SK-MEL-5 (cell line): ENCODE measurements at regions not wholly inside any gene's neighbourhood (a gene's known extent, or its start where the extent isn't known, plus 50 kb on each side); places are given as distances from the start of the nearest gene placed in this dataset.
"Not testable (repeated sequence)": the region's sequence is repeated elsewhere in the genome, so short reads cannot be mapped to it uniquely, and the experiment has no call there.

Experiments used
- DNase-seq: peaks from one replicate; pipeline ENCODE4 v3.0.0-alpha.2; 2016; ENCODE audit warnings: low read depth, low spot score
- in situ Hi-C: cut with HindIII; loops from 2 replicates; pipeline ENCODE4 v1.10.0; 2016; ENCODE audit warnings: low sequenced_read_pairs, high pct_unique_total_duplicates, low pct_unique_long_range_greater_than_20kb

DNA sequence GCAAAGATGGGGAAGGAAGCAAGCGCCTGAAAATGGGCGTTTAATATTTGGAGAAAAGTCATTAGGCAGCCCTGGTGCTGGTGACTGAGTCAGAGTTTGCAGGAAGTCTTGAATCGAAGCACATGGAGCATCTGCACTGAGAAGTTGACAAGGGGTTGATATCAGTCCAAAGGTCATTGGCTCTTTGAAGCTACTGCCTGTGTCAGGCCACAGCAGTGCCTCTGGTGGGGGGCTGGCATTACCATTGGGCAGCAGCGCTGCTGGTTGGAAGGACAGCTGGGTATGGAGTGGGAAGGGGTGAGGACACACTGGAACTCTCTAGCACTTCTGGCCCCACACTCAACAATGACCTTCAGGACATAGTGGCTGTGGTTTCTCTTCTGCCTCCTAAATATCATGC lies 150.4 kb upstream of the ERCC6L2 start:
- in situ Hi-C loops = no loop called here
- no peak for DNase-seq

DNA sequence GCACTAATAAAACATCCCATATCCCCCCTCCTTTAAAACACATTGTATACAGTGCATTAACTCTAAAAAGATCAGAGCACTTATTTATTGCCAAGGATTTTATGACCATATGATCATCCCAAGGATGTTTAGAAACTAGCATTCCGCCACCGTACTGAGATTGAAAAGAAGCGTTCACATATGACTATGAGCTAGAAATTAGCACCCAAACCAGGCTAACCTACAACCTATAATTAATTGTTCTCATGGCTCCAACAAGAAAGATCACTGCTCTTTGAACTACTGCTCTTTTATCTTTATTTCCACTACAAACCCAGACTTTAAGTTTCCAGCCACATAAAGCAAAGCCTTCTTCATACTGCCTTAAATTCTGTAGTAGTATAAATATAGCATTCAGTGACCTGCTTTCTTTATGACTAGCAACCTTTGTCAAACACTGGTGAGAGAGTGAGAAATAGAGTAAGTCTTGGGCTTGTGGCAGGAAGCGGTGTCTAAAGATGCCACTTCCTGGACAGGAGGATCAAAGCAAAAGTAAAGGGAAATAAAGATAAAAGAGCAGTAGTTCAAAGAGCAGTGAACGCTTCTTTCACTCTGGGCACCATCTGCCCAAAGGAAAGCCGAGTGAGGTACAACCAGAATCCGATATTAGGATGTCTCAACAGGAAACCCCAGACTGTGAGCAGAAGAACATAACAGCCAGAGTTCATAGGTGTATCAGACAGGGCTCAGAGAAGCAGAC lies 151.1 kb upstream of the ERCC6L2 start:
- in situ Hi-C loops = no loop called here
- peak; percentile 48 for DNase-seq

GRCh38 chr9:95722141-95722540 lies 153.3 kb upstream of the ERCC6L2 start:
- in situ Hi-C loops = no loop called here
- peak; percentile 82 for DNase-seq

- no peak for DNase-seq
These were observed 154.4 kb upstream of the ERCC6L2 start for GRCh38 chr9:95721061-95721531.

GRCh38 chr9:95720496-95720895 lies 155.0 kb upstream of the ERCC6L2 start:
- DNase-seq = no peak
- in situ Hi-C loops = no loop called here

More at GRCh38 chr9:95721061-95721531, 154.4 kb upstream of the ERCC6L2 start:
- in situ Hi-C loops = no loop called here

GRCh38 chr9:95719354-95719753 lies 156.1 kb upstream of the ERCC6L2 start:
- no peak for DNase-seq
- in situ Hi-C loops = no loop called here

DNA sequence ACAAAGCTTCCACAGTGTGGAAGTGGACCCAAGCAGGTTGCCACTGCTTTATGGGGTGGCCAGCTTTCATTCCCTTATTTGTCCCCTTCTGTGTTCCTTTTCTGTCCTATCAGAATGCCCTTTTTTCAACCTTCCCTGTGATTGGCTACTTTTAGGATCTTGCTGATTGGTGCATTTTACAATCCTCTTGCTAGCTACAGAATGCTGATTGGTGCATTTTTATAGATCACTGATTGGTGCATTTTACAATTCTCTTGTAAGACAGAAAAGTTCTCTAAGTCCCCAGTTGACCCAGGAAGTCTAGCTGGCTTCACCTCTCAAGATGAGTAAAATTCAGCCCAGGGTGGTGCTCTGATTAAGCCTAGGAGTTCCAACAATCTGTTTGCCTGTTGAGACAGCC lies 157.2 kb upstream of the ERCC6L2 start:
- DNase-seq = no peak
- in situ Hi-C loops = no loop called here

GRCh38 chr9:95715868-95716435 lies 159.5 kb upstream of the ERCC6L2 start:
- in situ Hi-C loops = no loop called here
- DNase-seq = no peak

GRCh38 chr9:95710446-95710845 lies 165.0 kb upstream of the ERCC6L2 start:
- no peak for DNase-seq
- in situ Hi-C loops = no loop called here

GRCh38 chr9:95696701-95697100 lies 178.8 kb upstream of the ERCC6L2 start:
- in situ Hi-C loops = no loop called here
- DNase-seq = no peak

- in situ Hi-C loops = no loop called here
- DNase-seq = no peak
These were observed 174.7 kb upstream of the PTCH1 start for GRCh38 chr9:95691435-95691834.

GRCh38 chr9:95689669-95690068 lies 172.9 kb upstream of the PTCH1 start:
- no peak for DNase-seq
- in situ Hi-C loops = no loop called here

- in situ Hi-C loops = no loop called here
These were observed 167.7 kb upstream of the PTCH1 start for GRCh38 chr9:95684516-95684915.

DNA sequence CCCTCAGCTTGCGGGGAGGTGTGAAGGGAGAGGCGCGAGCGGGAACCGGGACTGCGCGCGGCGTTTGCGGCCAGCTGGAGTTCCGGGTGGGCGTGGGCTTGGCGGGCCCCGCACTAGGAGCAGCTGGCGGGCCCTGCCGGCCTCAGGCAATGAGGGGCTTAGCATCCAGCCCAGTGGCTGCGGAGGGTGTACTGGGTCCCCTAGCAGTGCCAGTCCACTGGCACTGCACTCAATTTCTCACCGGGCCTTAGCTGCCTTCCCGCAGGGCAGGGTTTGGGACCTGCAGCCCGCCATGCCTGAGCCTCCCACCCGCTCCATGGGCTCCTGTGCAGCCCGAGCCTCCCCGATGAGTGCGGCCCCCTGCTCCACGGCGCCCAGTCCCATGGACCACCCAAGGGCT lies 163.5 kb upstream of the PTCH1 start:
- DNase-seq, in situ Hi-C loops: not testable (repeated sequence)

More at GRCh38 chr9:95684516-95684915, 167.7 kb upstream of the PTCH1 start:
- DNase-seq = peak; percentile 68

DNA sequence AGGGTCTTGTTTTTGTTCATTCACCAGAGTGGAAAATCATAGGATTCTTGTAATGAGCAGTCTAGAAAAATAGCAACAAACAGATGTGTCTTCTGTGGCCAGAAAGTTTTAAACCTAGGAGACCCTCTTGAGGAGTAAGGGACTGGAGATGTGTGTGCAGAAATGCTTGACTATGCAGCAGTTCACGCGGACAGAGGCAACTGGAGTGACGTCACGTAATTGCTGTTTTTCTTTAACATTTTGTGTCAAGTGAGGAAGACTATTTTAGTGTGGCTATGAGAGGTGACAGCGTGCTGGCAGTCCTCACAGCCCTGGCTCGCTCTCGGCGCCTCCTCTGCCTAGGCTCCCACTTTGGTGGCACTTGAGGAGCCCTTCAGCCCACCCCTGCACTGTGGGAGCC lies 163.1 kb upstream of the PTCH1 start:
- in situ Hi-C loops = no loop called here
- no peak for DNase-seq

DNA sequence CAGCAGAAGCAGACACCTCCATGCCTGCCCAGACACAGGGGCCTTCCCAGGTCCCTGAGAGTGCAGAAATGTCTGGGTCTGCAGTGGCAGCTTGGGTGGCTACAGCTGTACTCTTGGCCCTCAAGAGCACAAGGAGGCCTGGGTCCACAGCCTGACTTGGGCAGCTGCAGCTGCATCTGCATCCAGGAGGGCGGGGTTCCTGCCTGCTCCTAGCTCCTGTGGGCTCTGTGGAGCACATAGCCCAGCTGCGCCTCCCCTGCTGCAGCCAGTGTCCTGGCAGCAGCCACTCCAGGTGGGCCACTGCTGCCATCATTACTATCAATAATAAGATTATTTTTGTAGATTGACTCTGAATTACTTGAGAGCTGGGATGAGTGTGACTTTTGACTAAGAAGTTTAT lies 162.0 kb upstream of the PTCH1 start:
- in situ Hi-C loops = no loop called here
- no peak for DNase-seq

DNA sequence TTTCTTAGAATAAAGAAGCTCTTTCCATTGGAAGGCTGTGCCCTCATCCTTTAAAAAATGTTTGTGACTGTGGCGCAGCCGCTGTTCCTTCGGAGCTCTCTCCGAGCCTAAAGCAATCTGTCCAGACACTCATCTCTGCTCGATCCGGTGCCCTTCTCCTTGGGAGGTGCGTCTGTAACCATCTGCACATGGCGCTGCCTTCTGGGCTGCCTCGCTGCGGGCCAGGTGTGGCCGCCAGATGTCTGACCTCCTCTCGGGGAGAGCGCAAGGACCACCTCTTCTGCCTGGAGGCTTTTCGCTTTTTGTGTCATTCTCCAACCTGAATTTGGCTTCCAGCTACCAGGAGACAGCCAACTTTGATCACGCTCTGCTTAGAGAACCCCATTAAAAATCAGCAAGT lies 153.4 kb upstream of the PTCH1 start:
- in situ Hi-C loops = no loop called here
- no peak for DNase-seq

DNA sequence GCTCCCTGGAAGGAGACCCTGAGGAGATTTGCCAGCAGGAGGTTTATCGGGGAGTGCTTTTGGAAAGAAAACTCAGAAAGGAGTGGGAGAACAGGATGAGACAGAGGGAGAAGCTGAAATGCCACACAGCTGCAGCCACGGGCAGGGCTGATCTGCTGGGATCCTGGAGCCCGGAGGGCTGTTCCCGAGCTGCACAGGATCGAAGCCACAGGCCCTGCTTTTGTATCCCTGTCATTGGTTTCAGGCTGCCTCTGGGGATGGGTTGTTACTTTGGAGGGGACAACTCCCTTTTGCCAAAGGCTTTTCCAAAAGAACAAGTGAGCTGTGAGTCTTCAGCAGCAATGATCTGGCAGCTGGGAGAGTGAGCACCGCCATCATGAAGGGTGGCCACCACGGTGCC lies 152.5 kb upstream of the PTCH1 start:
- in situ Hi-C loops = no loop called here
- DNase-seq = no peak

- DNase-seq = no peak
- in situ Hi-C loops = no loop called here
These were observed 151.0 kb upstream of the PTCH1 start for GRCh38 chr9:95667789-95668188.
